ENCODE measurements at regions not wholly inside any gene's neighbourhood (a gene's known extent, or its start where the extent isn't known, plus 50 kb on each side); places are given as distances from the start of the nearest gene placed in this dataset.

GRCh38 chr5:56637321-56637920, 177.9 kb upstream of the MAP3K1 start:
- TF ChIP-seq CTCF (IDR thresholded peaks at IDR 0.05; ENCODE audit: poor library complexity, severe bottlenecking): no peak
- TF ChIP-seq REST (IDR thresholded peaks at IDR 0.05; ENCODE audit: borderline replicate concordance): no peak
- TF ChIP-seq POLR2AphosphoS5 (IDR thresholded peaks at IDR 0.05): no peak
- no peak for TF ChIP-seq SMC3 (conservative IDR thresholded peaks at IDR 0.05; ENCODE audit: poor library complexity)
